HK-2 (cell line): ENCODE measurements at regions not wholly inside any gene's neighbourhood (a gene's known extent, or its start where the extent isn't known, plus 50 kb on each side); places are given as distances from the start of the nearest gene placed in this dataset.
"Not testable (repeated sequence)": the region's sequence is repeated elsewhere in the genome, so short reads cannot be mapped to it uniquely, and the experiment has no call there.

ENCODE experiments used
- DNase-seq: peaks from one replicate; pipeline ENCODE4 v3.0.0-alpha.2; 2018; ENCODE audit not compliant: unreplicated experiment

GRCh38 chr4:84224522-84224921 is 274.6 kb downstream of the NKX6-1 start:
- DNase-seq, result no peak

GRCh38 chr4:84221704-84222103 is 277.4 kb downstream of the NKX6-1 start:
- no peak for DNase-seq

GRCh38 chr4:84220990-84221389 is 278.1 kb downstream of the NKX6-1 start:
- DNase-seq, result no peak

- no peak for DNase-seq
Observed at GRCh38 chr4:84219656-84220055, 279.4 kb downstream of the NKX6-1 start.

GRCh38 chr4:84218031-84218430 is 281.1 kb downstream of the NKX6-1 start:
- no peak for DNase-seq

GRCh38 chr4:84215217-84215616 is 283.9 kb downstream of the NKX6-1 start:
- DNase-seq, result no peak

- DNase-seq, result not testable (repeated sequence)
Observed at GRCh38 chr4:84206226-84206625, 292.9 kb downstream of the NKX6-1 start.

- no peak for DNase-seq
Observed at GRCh38 chr4:84189144-84189543, 309.9 kb downstream of the NKX6-1 start.

- no peak for DNase-seq
Observed at GRCh38 chr4:84179409-84179808, 319.7 kb downstream of the NKX6-1 start.

- DNase-seq, result no peak
Observed at GRCh38 chr4:84177831-84178542, 321.1 kb downstream of the NKX6-1 start.

- DNase-seq, result no peak
Observed at GRCh38 chr4:84176016-84176415, 323.1 kb downstream of the NKX6-1 start.

GRCh38 chr4:84171871-84172270 is 327.2 kb downstream of the NKX6-1 start:
- no peak for DNase-seq

- no peak for DNase-seq
Observed at GRCh38 chr4:84167564-84167963, 331.5 kb downstream of the NKX6-1 start.

- no peak for DNase-seq
Observed at GRCh38 chr4:84167093-84167492, 332.0 kb downstream of the NKX6-1 start.

GRCh38 chr4:84166486-84166885 is 332.6 kb downstream of the NKX6-1 start:
- no peak for DNase-seq

- no peak for DNase-seq
Observed at GRCh38 chr4:84164201-84164600, 334.9 kb downstream of the NKX6-1 start.

- no peak for DNase-seq
Observed at GRCh38 chr4:84159762-84160161, 339.3 kb downstream of the NKX6-1 start.

GRCh38 chr4:84158670-84159069 is 340.4 kb downstream of the NKX6-1 start:
- DNase-seq, result no peak

GRCh38 chr4:84151574-84151973 is 347.5 kb downstream of the NKX6-1 start:
- no peak for DNase-seq

GRCh38 chr4:84150177-84150576 is 348.9 kb downstream of the NKX6-1 start:
- DNase-seq, result no peak

- no peak for DNase-seq
Observed at GRCh38 chr4:84147831-84148230, 351.3 kb downstream of the NKX6-1 start.

GRCh38 chr4:84146300-84146959 is 352.7 kb downstream of the NKX6-1 start:
- no peak for DNase-seq

- DNase-seq, result no peak
Observed at GRCh38 chr4:84145176-84145575, 353.9 kb downstream of the NKX6-1 start.

- not testable (repeated sequence) for DNase-seq
Observed at GRCh38 chr4:84126911-84127310, 372.2 kb downstream of the NKX6-1 start.
